B cell (primary cell): ENCODE measurements at regions not wholly inside any gene's neighbourhood (a gene's known extent, or its start where the extent isn't known, plus 50 kb on each side); places are given as distances from the start of the nearest gene placed in this dataset.

ENCODE experiments used
- ATAC-seq: fragments of 200-7000 bp; cut with Tn5 transposase; one replicate; pipeline ENCODE4 v1.10.0; 2021; ENCODE audit warnings: low read depth, mild to moderate bottlenecking, moderate number of reproducible peaks, moderate library complexity
- CTCF ChIA-PET: fragments of 350-600 bp; sonication (Branson Sonifier 250); formaldehyde crosslinking; loops from one replicate; lab custom pipeline; 2021; ENCODE audit warnings: antibody characterized with exemption, inconsistent platforms; lab: Charles Lee
- POLR2A ChIA-PET: fragments of 350-600 bp; sonication (Branson Sonifier 250); formaldehyde crosslinking; loops from one replicate; lab custom pipeline; 2021; ENCODE audit warnings: antibody characterized with exemption; lab: Charles Lee
- DNase-seq: peaks from one replicate; pipeline ENCODE4 v3.0.0; 2013
- H2AFZ ChIP-seq: 2 replicates; pipeline ENCODE4 v1.6.1; 2012; ENCODE audit warnings: mild to moderate bottlenecking, low read depth, low read length; ENCODE audit not compliant: insufficient read depth, poor library complexity, severe bottlenecking
- H3K27ac ChIP-seq, 2 donors: 1 replicate in 1 of 2; 2 replicates in 1 of 2; pipeline ENCODE4 v1.5.1; 2012 to 2013; ENCODE audit warnings: low read length in 2 of 2, mild to moderate bottlenecking in 2 of 2, moderate library complexity in 1 of 2
- H3K27me3 ChIP-seq, 4 experiments: fragments of 200-600 bp in 1 of 4; sonication (generic) in 1 of 4; replicated peaks in 1 of 4; 1 replicate in 2 of 4; 2 replicates in 2 of 4; pipeline versions ENCODE4 v1.6.1 to v1.7.0; 2013 to 2016; ENCODE audit warnings: low read length in 3 of 4, mild to moderate bottlenecking in 2 of 4, mixed read lengths in 1 of 4, moderate library complexity in 1 of 4; ENCODE audit not compliant: insufficient read depth in 4 of 4, control insufficient read depth in 3 of 4; ENCODE audit errors: control extremely low read depth in 1 of 4
- H3K36me3 ChIP-seq, 2 experiments: replicated peaks in 1 of 2; 1 replicate in 1 of 2; 2 replicates in 1 of 2; pipeline versions ENCODE4 v1.6.1 to v1.7.1; 2013; ENCODE audit warnings: low read length in 1 of 2; ENCODE audit not compliant: insufficient read depth in 2 of 2, control insufficient read depth in 1 of 2; ENCODE audit errors: control extremely low read depth in 1 of 2, extremely low read depth in 1 of 2
- H3K4me1 ChIP-seq, 2 donors: fragments of 200-600 bp in 1 of 2; sonication (generic) in 1 of 2; 1 replicate in 1 of 2; 2 replicates in 1 of 2; pipeline versions ENCODE4 v1.5.1 to v1.6.1; 2013 to 2017; ENCODE audit warnings: low read length in 2 of 2; ENCODE audit not compliant: control insufficient read depth in 2 of 2, insufficient read depth in 2 of 2
- H3K4me2 ChIP-seq: replicated peaks from 2 replicates; pipeline ENCODE3; 2012; ENCODE audit warnings: mild to moderate bottlenecking, low read depth, low read length; ENCODE audit not compliant: poor library complexity, severe bottlenecking
- H3K4me3 ChIP-seq, 5 experiments: fragments of 200-600 bp in 1 of 5; sonication (generic) in 1 of 5; 1 replicate in 3 of 5; 2 replicates in 2 of 5; pipeline versions ENCODE4 v1.5.1 to v1.7.0; 2011 to 2016; ENCODE audit warnings: low read length in 4 of 5, mild to moderate bottlenecking in 4 of 5, low read depth in 2 of 5, control low read depth in 1 of 5, moderate library complexity in 1 of 5; ENCODE audit not compliant: insufficient read depth in 1 of 5; ENCODE audit errors: control extremely low read depth in 1 of 5, extremely low read depth in 1 of 5
- H3K79me2 ChIP-seq: fragments of 200-600 bp; sonication (generic); one replicate; pipeline ENCODE4 v1.6.0; 2016; ENCODE audit warnings: low read length; ENCODE audit not compliant: control insufficient read depth, insufficient read depth
- H3K9ac ChIP-seq: fragments of 200-600 bp; sonication (generic); 2 replicates; pipeline ENCODE4 v1.6.1; 2017; ENCODE audit warnings: mild to moderate bottlenecking, low read length, moderate library complexity
- H3K9me3 ChIP-seq, 3 donors: one replicate each; pipeline versions ENCODE4 v1.6.1 to v1.7.1; 2013; ENCODE audit warnings: low read length in 2 of 3; ENCODE audit not compliant: control insufficient read depth in 2 of 3, insufficient read depth in 1 of 3; ENCODE audit errors: control extremely low read depth in 1 of 3
- H4K20me1 ChIP-seq: 2 replicates; pipeline ENCODE4 v1.6.0; 2012; ENCODE audit warnings: mild to moderate bottlenecking, low read length; ENCODE audit not compliant: insufficient read depth, control insufficient read depth, poor library complexity, severe bottlenecking
- H3K27ac Mint-ChIP-seq: one replicate; pipeline ENCODE4 v1.8.0; 2021; ENCODE audit warnings: mixed read lengths
- H3K27me3 Mint-ChIP-seq: one replicate; pipeline ENCODE4 v1.8.0; 2021; ENCODE audit warnings: mixed read lengths
- H3K4me1 Mint-ChIP-seq: one replicate; pipeline ENCODE4 v1.8.0; 2021; ENCODE audit warnings: mixed read lengths
- H3K4me3 Mint-ChIP-seq: one replicate; pipeline ENCODE4 v1.8.0; 2021; ENCODE audit warnings: mixed read lengths
- H3K9me3 Mint-ChIP-seq: one replicate; pipeline ENCODE4 v1.8.0; 2022; ENCODE audit warnings: mixed read lengths; ENCODE audit not compliant: insufficient read depth
- CTCF ChIP-seq: fragments of 200-600 bp; IDR thresholded peaks from one replicate; pipeline ENCODE4 v1.8.0; 2022; ENCODE audit warnings: antibody characterized with exemption, mild to moderate bottlenecking
- EZH2 ChIP-seq: IDR thresholded peaks from 2 replicates; pipeline ENCODE4 v1.6.1; 2012; ENCODE audit warnings: borderline replicate concordance, low read depth, mild to moderate bottlenecking, moderate library complexity, low read length; ENCODE audit not compliant: insufficient read depth, poor library complexity, severe bottlenecking
- WGBS: methylation state at CpG from one replicate; pipeline ENCODE4 v1.1.5; 2013; ENCODE audit warnings: missing lambda C conversion rate; ENCODE audit not compliant: insufficient coverage; 5-methylcytosine and 5-hydroxymethylcytosine counted together
- intact Hi-C: fragments of 100-400 bp; cut with micrococcal nuclease; formaldehyde crosslinking; loops from one replicate; pipeline ENCODE4 v1.10.0; 2022

DNA sequence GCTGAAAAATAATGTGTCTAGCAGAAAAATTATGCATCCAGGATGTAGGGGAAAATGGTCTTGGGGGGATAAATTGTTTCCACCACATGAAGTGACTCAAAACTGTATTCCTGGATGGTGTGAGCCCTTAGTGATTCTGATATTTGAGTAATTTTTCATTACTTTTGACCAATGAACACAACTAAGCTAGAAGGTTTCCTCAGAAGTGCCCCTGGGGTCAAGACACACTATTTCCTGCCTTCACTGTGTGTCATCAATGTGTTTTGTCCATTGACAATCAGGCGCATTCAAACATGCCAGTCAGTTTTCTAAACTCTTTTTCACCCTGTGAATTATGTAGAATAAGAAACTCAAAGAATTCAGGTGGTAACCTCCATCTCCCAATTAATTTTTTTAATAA, 130.5 kb upstream of the REG3G start:
- no peaks in the 10 kb centered on the region for H3K27me3 Mint-ChIP-seq
- Histone ChIP-seq H3K4me1 (no peaks in the 10 kb centered on the region), H3K4me3 (no peak overlapping the region), H3K27me3 (no peaks in the 10 kb centered on the region), H3K9me3 (peaks cover 0 to 2% (median 0%) of the 10 kb centered on the region in 3 donors), H2AFZ (no peak overlapping the region), H4K20me1 (no peaks in the 10 kb centered on the region), H3K79me2 (no peaks in the 10 kb centered on the region), H3K9ac (no peak overlapping the region), H3K27ac (no peak overlapping the region), H3K36me3 (no peaks in the 10 kb centered on the region), H3K4me2 (no peak overlapping the region)
- no peaks in the 10 kb centered on the region for H3K4me1 Mint-ChIP-seq
- ChIA-PET POLR2A (no interaction called here), CTCF (no interaction called here)
- DNase-seq = no peak
- intact Hi-C loops = no loop called here
- H3K27ac Mint-ChIP-seq = no peak overlapping the region
- peaks cover 2% of the 10 kb centered on the region for H3K9me3 Mint-ChIP-seq
- no peak overlapping the region for H3K4me3 Mint-ChIP-seq
- ATAC-seq = no peak
- TF ChIP-seq EZH2 (no peak), CTCF (no peak)
- no CpG with 5 or more reads among the region's 1 CpG for WGBS

DNA sequence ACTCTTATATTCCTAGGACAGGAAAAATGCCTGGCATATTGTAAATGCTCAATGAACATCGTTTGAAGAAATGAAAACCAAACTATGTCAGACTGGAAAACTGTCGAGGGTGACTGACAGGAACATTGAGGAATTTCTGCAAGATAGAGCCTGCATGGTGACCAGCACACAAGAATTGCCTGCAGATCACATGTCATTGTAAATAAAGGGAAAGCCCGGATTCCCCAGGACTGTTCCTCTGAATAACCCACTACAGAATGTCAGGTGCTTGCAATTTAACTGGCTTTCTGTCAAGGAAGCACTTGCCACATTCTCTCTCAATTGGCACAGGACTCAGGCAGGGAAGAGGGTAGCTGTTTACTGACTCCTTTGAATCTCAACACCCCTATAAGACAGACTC, 129.0 kb upstream of the REG3G start:
- Histone ChIP-seq H3K4me3 (no peak overlapping the region), H4K20me1 (no peaks in the 10 kb centered on the region), H3K4me2 (no peak overlapping the region), H3K4me1 (no peaks in the 10 kb centered on the region), H3K79me2 (no peaks in the 10 kb centered on the region), H3K36me3 (no peaks in the 10 kb centered on the region), H2AFZ (no peak overlapping the region), H3K27ac (no peak overlapping the region), H3K27me3 (no peaks in the 10 kb centered on the region), H3K9me3 (peaks cover 0 to 2% (median 0%) of the 10 kb centered on the region in 3 donors), H3K9ac (no peak overlapping the region)
- no peak overlapping the region for H3K27ac Mint-ChIP-seq
- peaks cover 2% of the 10 kb centered on the region for H3K9me3 Mint-ChIP-seq
- CTCF ChIA-PET = no interaction called here
- DNase-seq (no peak), ATAC-seq (no peak)
- no peaks in the 10 kb centered on the region for H3K4me1 Mint-ChIP-seq
- POLR2A ChIA-PET = no interaction called here
- 100% methylated on average over 2 of the region's 3 CpGs for WGBS
- no peak for TF ChIP-seq EZH2
- TF ChIP-seq CTCF = no peak
- no peak overlapping the region for H3K4me3 Mint-ChIP-seq
- no peaks in the 10 kb centered on the region for H3K27me3 Mint-ChIP-seq
- intact Hi-C loops = no loop called here
